HG02870 (cell line): ENCODE measurements at regions not wholly inside any gene's neighbourhood (a gene's known extent, or its start where the extent isn't known, plus 50 kb on each side); places are given as distances from the start of the nearest gene placed in this dataset.
"Not testable (repeated sequence)": the region's sequence is repeated elsewhere in the genome, so short reads cannot be mapped to it uniquely, and the experiment has no call there.

ENCODE experiments used
- ATAC-seq: cut with Tn5 transposase; IDR thresholded peaks from one replicate; pipeline ENCODE4 v1.9.1; 2021; ENCODE audit warnings: mild to moderate bottlenecking, moderate library complexity; ENCODE audit not compliant: unreplicated experiment

DNA sequence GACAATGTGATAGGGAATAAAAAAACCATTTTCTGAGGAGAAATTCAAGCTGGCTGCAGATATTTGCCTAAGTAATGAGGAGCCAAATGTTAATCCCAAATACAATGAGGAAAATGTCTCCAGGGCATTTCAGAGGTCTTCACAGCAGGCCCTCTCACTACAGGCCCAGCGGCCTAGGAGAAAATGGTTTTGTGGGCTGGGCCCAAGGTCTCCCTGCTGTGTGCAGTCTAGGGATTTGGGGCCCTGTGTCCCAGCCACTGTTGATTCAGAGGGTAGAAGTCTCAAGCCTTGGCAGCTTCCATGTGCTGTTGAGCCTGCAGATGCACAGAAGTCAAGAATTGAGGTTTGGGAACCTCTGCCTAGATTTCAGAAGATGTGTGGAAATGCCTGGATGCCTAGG, 778.7 kb downstream of the CENPC start:
- ATAC-seq, result no peak

DNA sequence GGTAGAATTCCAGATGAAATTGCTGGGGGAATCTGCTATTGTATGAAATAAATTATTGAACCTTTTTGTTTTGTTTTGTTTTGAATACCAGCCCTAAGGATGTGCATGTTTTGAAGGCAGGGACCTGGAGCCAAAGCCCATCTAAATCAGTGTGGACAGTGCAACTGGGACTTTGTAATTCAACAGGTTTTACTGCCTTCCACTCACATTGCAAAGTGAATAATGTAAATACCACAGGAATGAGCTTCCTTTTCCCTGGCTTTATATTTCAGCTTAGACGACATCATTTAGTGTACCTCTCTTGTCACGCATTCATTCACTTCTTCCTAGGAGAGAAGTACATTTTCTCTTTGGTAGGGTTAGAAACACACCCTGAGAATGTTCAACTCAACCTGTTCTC, 795.0 kb downstream of the CENPC start:
- no peak for ATAC-seq

DNA sequence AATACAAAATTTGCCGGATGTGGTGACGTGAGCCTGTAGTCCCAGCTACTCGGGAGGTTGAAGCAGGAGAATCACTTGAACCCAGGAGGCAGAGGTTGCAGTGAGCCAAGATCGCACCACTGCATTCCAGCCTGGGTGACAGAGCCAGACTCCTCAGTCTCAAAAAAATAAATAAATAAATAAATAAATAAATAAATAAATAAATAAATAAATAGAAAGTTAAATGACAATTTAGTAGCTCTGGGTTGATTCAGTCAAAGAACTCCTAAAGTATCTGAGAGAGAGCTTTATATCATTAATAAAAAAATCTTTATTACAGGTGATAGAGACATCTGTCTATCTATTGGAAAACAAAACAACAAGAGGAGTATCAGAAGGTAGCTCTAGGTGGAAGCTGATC, 798.4 kb downstream of the CENPC start:
- ATAC-seq, result not testable (repeated sequence)

DNA sequence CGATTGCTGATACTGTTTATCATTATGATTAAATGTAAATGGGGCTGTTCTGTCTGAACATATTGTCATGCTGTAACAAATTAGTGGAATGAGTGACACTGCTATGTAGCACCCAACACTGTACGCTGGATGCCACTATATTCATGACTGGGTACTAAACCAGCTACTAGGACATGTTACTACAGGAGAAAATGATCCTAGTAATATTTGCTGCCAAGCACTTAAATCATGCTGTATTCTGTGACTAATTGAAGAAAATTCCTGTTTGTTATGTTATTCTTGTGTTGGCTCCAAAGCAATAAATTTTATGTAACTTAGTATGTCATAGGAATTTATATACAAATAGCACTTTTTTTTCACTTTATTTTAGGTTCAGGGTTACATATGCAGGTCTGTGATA, 804.2 kb downstream of the CENPC start:
- no peak for ATAC-seq

DNA sequence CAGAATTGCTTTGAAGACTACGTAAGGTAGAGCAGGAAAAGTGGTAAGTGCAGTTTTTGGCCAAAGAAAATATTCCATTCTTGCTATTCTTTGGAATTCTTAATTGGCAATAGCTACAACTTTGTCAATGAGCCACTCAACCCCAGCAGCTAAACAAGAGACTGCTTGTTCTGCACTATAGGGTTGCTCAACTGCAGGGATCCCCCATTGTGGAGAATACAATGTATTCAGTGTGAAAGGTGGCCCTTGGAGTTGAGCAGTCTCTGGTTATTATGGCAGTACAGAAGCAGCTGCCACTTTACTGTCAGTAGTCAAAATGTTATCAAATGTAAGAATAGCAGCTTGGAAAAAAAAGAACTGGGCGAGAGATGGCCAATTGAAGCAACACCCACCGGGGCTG, 808.7 kb downstream of the CENPC start:
- ATAC-seq, result no peak

DNA sequence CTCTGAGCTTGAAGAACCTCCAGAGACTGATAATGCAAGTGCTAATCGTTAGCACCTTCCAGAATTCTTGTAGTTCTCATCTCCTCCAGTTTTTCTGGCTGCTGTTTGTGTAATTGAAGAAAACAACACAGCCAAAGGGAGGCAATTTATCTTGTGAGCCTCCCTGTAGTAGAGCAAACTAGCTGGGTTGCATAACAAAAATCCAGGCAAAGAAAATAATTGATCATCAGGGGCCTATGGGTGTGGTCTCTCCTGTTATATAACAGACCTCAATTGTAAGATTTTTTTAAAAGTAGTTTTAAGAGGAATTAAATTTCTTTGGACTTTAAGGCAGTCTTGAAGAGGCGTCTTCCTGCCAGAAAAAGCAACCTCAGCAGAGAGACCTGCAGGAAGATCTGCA, 817.0 kb downstream of the CENPC start:
- no peak for ATAC-seq

DNA sequence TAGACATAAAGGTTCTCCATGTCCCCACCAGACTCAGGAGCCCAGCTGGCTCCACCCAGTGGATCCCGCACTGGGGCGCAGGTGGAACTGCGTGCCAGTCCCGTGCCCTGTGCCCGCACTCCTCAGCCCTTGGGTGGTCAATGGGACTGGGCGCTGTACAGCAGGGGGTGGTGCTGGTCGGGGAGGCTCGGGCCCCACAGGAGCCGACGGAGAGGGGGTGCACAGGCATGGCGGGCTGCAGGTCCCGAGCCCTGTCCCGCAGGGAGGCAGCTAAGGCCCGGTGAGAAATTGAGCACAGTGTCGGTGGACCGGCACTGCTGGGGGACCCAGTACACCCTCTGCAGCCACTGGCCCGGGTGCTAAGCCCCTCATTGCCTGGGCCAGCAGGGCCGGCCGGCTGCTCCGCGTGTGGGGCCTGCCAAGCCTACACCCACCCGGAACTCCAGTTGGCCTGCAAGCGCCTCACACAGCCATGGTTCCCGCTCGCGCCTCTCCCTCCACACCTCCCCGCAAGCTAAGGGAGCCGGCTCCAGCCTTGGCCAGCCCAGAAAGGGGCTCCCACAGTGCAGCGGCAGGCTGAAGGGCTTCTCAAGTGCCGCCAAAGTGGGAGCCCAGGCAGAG, 832.9 kb downstream of the CENPC start:
- not testable (repeated sequence) for ATAC-seq

DNA sequence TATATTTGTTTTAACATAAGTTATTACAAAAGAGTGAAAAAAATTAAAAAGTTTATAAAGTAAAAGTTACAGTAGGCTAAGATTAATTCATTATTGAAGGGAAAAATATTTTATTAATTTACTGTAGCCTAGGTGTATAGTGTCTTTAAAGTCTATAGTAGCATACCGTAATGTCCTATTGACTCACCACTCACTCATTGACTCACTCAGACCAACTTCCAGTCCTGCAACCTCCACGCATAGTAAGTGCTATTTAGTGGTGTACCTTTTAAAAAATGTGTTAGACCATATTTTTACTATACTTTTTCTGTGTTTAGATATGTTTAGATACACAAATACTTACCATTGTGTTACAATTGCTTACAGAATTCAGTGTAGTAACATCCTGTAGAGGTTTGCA, 841.1 kb downstream of the CENPC start:
- no peak for ATAC-seq

DNA sequence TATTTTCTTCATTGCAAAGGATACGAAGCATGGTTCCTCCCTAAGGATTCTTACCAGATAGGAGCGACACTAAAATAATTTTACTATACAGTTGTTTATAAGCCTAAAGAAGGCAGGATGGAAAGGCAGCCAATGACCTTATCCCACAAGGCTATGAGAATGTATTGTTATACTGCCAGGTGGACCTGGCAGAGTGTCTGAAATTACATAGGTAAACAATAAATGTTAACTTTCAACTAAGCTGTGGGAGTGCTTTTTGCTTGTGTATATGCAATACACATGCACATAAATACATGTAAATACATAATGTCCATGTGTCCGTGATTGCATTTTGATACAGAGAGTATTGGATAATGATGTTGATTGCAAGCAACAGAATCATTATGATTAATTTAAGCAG, 850.6 kb downstream of the CENPC start:
- ATAC-seq, result no peak

DNA sequence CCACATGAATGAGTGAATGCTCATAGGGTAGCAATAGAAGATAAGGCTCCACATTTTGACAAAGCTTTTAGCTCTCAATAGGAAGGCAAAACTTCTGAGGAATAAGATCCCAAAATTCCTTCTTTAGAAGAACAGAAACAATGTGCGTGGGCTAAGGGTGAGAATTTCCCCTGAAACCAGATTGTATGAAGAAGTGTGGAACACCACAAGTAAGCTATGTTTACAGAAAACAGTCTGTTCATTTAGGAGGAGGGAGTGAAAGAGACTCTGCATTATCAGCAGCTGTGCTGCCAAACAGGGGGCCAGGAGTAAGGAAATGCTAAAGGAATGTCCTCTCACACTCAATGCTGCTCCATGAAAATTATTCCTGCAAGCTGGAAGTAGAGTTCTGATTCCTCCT, 851.6 kb downstream of the CENPC start:
- no peak for ATAC-seq

DNA sequence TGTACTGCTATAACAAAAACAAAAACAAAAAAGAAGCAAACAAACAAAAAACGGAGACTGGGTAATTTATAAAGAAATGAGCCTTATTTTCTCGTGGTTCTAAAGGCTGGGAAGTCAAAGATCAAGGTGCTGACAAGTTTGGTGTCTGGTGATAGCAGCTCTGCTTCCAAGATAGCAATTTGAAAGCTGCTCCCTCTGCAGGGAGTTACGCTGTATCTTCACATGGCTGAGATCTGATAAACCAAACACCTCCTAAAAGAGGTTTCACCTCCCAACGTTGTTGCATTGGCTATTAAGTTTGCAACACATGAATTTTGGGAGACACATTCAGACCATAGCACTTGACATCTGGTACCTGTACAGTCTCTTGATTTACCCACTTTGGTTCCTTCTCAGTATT, 854.2 kb downstream of the CENPC start:
- no peak for ATAC-seq

DNA sequence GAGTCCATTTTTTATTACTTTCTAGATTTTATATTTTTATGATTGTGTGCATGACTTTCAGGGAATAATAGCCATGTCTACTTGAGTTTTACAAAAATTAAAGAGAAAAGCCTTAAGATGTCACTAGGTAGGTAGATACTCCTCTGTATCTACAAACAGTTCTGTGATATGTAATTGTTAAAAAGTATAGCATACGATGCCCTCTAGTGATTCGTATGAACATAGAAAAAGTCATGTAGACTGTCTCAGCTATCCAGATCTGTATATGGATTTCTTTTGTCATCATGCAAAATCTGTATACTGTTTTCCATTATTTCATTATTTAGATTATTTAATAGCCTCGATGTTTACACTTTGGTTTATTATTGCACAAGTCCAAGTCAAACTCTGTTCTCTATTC, 856.6 kb downstream of the CENPC start:
- no peak for ATAC-seq

DNA sequence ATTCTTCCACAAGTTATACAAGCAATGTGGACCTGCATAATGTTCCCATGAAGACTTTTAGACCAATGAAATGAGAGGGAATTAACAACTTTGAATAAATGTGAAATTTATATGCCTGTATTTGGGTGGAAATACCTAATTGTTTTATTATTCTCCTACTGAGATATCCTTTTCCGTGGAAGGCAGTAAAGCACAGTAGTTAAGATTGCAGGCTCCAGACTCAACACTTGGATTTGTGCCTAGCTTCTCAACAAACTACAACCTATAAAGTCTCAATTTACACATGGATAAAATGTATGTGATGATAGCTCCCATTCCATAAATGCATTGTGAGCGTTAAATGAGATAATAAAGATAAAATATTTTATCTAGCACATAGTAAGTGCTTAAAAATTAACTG, 857.8 kb downstream of the CENPC start:
- ATAC-seq, result no peak

DNA sequence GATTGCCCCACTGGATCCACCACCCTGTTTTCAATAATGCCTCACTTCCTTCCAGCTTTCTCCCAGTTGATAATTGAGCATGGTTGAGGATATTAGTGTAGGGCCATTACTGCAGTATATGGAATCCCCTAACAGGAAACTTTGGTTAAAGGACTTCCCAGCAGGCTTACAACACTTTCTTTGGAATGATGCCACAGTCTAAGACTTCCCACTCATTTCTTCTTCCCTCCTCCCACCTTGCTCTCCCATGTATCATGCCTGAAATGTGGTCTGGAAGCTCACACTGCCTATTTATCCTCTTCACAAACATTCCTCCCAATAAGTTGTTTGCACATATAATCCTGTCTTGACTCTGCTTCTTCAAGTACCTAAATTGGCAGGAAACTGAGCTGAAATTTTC, 863.3 kb downstream of the CENPC start:
- ATAC-seq, result no peak

DNA sequence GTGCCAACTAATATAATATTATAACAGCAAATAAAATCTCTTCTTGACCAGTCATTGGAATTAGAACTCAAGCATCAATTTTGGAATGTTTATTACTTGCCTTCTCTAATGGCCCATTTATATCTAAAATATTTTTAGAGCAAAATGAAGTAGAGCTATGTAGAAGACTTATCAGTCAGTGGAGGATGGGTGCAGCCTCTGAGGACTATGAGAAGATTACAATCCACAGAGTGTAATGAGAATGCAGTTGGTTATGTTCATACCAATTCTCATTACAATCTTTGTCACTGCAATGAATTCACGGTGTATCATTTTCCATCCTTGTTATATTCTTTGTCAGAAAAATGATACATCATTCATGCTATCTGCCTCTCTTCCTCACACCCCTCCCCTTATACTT, 878.1 kb downstream of the CENPC start:
- ATAC-seq, result no peak

DNA sequence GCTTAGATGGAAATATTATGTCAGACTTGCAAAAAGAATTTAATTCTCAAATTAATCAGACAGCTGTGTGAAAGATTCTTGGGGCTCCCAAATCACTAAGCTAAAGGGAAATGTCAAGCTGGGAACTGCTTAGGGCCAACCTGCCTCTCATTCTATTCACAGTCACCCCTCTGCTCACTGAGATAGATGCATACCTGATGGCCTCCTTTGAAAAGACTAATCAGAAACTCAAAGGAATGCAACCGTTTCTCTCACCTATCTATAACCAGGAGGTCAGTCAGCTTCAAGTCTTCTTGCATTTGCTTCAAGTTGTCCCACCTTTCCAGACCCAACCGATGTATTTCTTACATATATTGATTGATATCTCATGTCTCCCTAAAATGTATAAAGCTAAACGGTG, 882.7 kb downstream of the CENPC start:
- ATAC-seq, result no peak

DNA sequence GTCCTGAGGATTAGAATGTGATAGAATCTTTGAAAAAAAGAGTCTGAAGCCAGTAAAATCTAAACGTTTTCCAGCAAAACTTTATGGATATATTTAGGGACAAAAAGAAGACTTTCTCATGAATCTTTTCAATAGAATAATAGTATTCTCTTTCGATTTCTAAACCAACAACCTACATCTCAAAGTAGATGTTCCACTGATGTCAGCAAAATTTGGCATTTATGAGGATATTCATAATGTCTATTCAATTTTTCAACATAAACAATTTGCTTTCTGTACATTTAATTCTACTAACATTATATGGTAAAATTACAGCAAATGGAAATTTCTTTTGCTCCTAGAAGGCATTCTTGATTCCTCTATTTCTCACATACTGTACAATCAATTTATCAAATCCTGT, 886.5 kb downstream of the CENPC start:
- no peak for ATAC-seq

DNA sequence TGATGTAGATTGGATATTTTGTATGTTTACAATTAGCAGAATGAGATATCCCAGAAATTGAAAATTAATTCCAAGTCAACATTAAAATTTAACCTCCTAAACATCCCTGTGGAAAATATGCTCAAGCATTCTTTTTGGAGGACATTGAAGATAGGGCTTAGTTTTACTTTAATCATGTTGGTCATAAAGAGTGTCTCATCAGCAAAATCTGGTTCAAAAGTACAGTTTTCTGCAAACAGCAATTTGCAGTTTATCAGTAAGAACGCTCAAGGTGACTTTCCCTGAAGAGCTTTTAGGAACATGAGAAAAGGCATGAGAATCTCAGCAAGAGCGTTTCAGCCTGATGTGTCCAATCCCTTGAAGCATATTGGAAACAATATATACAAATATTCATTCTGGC, 889.8 kb downstream of the CENPC start:
- no peak for ATAC-seq

DNA sequence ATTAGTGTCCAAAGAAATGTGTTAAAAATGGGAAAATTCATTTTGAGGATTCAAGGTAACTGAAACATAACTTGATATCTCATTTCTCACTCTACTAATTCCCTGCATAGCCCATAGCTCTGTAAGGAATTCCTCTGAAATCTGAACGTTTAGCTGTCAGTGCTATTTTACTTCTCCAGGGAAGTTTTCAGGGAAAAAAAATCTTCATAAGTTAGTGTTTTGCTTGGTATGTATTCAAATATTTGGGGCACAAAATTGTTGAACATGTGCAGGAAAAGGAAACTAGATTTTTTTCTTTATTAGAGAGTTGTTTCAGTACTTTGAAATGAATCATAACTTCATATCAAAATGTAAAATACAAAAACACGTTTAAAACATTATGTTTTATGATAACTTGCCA, 891.4 kb downstream of the CENPC start:
- no peak for ATAC-seq

DNA sequence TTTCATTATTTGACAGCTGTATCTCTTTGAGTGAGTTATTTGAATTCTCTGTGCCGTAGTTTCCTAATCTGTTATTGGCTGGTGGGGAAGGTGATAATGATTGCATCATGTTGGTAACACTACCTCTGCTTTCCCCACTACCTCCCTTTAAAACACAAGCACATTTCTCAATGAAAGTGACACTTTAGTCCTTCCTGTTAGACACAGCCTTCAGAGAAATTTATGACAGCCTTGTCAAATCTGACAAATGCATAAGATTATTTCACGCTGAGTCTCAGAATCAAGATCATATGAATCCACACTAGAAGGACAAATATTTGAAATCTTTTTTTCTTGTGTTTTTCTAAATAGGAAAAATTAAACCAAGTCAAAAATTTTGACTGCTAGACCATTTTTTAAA, 896.1 kb downstream of the CENPC start:
- ATAC-seq, result no peak

DNA sequence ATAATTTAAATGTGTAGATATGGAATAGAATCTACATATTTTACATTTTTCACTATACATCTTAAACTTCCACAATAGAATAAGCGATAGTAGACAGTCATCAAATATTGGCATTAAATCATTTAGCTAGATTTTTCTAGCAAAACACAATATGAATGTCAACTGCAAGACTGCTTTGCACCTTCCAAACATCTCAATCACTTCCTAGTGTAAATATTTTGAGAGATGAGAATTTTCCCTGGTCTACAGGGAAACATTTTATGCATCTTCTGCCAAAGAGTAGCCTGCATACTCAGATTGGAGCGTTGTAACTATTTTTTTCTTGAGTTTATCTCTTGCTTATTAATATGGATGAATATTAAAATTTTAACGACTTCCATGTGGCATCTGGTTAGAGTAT, 897.4 kb downstream of the CENPC start:
- no peak for ATAC-seq

DNA sequence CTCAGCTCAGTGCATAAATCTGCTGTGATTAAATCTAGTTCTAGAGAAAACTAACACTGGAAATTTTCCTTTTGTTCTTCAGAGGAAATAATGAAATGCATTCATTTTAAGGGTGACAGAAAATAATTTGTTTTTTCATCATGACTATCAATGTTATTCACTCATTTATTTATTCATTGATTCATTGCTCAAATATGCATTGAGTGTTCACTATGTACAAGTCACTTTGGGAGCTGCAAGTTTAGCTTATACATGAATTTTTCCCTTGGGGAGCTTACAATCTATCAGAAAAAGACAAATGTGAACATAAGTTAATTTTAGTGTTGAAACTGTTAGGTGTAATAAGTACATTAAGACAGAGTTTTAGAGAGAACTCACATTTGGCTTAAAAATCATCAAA, 897.8 kb downstream of the CENPC start:
- no peak for ATAC-seq

DNA sequence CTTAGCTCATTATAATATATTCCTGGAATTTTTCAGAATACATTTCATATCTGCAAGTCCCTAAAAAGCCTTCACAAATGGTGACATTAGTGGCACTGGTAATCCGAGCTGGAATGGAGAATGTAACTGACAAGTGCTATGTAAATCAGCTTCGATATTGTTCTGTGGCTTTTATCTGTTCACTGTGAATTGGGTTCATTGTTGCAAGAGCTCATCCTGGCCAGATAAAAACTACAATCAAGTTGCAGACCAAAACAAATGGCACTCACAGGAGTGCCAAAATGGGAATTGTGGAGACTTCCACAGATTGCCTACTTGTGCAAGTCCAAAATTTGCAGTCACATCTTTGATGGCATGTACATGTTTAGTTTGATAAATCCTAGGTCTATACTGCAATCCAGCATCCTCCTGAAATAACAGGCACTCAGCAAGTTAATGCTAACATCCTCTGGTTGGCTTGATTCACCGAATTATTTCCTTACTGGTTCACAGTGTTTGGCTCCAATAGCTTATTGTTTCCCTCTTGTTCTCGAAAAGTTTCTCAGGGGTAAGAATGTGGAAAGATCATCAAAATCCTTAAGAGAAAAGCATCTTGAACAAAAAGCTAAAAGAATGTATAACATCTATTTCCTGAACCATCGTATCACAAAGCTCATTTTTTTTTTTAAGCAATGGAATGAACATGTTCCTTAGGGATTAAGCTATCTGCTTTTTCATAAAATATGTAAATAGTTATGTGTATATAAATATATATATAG, 904.9 kb downstream of the CENPC start:
- no peak for ATAC-seq
